ENCODE measurements at regions not wholly inside any gene's neighbourhood (a gene's known extent, or its start where the extent isn't known, plus 50 kb on each side); places are given as distances from the start of the nearest gene placed in this dataset.
"Not testable (repeated sequence)": the region's sequence is repeated elsewhere in the genome, so short reads cannot be mapped to it uniquely, and the experiment has no call there.

GRCh38 chr2:49677227-49677626 lies 522.9 kb upstream of the FSHR start:
- no peak for DNase-seq (ENCODE audit: low spot score)

- DNase-seq (ENCODE audit: low spot score), result no peak
Observed at GRCh38 chr2:49664827-49665226, 510.5 kb upstream of the FSHR start.

GRCh38 chr2:49661809-49662208 lies 507.5 kb upstream of the FSHR start:
- no peak for DNase-seq (ENCODE audit: low spot score)

- DNase-seq (ENCODE audit: low spot score), result no peak
Observed at GRCh38 chr2:49656853-49657252, 502.5 kb upstream of the FSHR start.

- no peak for DNase-seq (ENCODE audit: low spot score)
Observed at GRCh38 chr2:49643149-49643548, 488.8 kb upstream of the FSHR start.

- DNase-seq (ENCODE audit: low spot score), result no peak
Observed at GRCh38 chr2:49640630-49641029, 486.3 kb upstream of the FSHR start.

GRCh38 chr2:49621016-49621415 lies 466.7 kb upstream of the FSHR start:
- DNase-seq (ENCODE audit: low spot score), result no peak

GRCh38 chr2:49619804-49620203 lies 465.5 kb upstream of the FSHR start:
- DNase-seq (ENCODE audit: low spot score), result no peak

GRCh38 chr2:49618491-49618890 lies 464.2 kb upstream of the FSHR start:
- no peak for DNase-seq (ENCODE audit: low spot score)

- DNase-seq (ENCODE audit: low spot score), result peak; percentile 28
Observed at GRCh38 chr2:49616800-49617199, 462.5 kb upstream of the FSHR start.

- DNase-seq (ENCODE audit: low spot score), result not testable (repeated sequence)
Observed at GRCh38 chr2:49611796-49612195, 457.5 kb upstream of the FSHR start.

- no peak for DNase-seq (ENCODE audit: low spot score)
Observed at GRCh38 chr2:49600524-49600923, 446.2 kb upstream of the FSHR start.

GRCh38 chr2:49598231-49598630 lies 443.9 kb upstream of the FSHR start:
- DNase-seq (ENCODE audit: low spot score), result no peak

GRCh38 chr2:49585921-49586320 lies 431.6 kb upstream of the FSHR start:
- no peak for DNase-seq (ENCODE audit: low spot score)

GRCh38 chr2:49582946-49583345 lies 428.6 kb upstream of the FSHR start:
- no peak for DNase-seq (ENCODE audit: low spot score)

- DNase-seq (ENCODE audit: low spot score), result no peak
Observed at GRCh38 chr2:49577041-49577440, 422.7 kb upstream of the FSHR start.

- no peak for DNase-seq (ENCODE audit: low spot score)
Observed at GRCh38 chr2:49569176-49569575, 414.9 kb upstream of the FSHR start.

- DNase-seq (ENCODE audit: low spot score), result no peak
Observed at GRCh38 chr2:49567811-49568600, 413.7 kb upstream of the FSHR start.

GRCh38 chr2:49567021-49567420 lies 412.7 kb upstream of the FSHR start:
- no peak for DNase-seq (ENCODE audit: low spot score)

- DNase-seq (ENCODE audit: low spot score), result no peak
Observed at GRCh38 chr2:49553658-49554057, 399.3 kb upstream of the FSHR start.

- no peak for DNase-seq (ENCODE audit: low spot score)
Observed at GRCh38 chr2:49532702-49533101, 378.4 kb upstream of the FSHR start.

GRCh38 chr2:49515996-49516782 lies 361.9 kb upstream of the FSHR start:
- no peak for DNase-seq (ENCODE audit: low spot score)

GRCh38 chr2:49514201-49514600 lies 359.9 kb upstream of the FSHR start:
- no peak for DNase-seq (ENCODE audit: low spot score)
